GM12874 (cell line): ENCODE measurements at regions not wholly inside any gene's neighbourhood (a gene's known extent, or its start where the extent isn't known, plus 50 kb on each side); places are given as distances from the start of the nearest gene placed in this dataset.

Source experiments
- TF ChIP-seq, protein P1 (sequence below): IDR thresholded peaks from 2 replicates; pipeline ENCODE4 v1.5.1; 2011; ENCODE audit warnings: low read depth, mild to moderate bottlenecking, control low read depth, low read length, moderate library complexity; ENCODE audit not compliant: insufficient read depth

DNA sequence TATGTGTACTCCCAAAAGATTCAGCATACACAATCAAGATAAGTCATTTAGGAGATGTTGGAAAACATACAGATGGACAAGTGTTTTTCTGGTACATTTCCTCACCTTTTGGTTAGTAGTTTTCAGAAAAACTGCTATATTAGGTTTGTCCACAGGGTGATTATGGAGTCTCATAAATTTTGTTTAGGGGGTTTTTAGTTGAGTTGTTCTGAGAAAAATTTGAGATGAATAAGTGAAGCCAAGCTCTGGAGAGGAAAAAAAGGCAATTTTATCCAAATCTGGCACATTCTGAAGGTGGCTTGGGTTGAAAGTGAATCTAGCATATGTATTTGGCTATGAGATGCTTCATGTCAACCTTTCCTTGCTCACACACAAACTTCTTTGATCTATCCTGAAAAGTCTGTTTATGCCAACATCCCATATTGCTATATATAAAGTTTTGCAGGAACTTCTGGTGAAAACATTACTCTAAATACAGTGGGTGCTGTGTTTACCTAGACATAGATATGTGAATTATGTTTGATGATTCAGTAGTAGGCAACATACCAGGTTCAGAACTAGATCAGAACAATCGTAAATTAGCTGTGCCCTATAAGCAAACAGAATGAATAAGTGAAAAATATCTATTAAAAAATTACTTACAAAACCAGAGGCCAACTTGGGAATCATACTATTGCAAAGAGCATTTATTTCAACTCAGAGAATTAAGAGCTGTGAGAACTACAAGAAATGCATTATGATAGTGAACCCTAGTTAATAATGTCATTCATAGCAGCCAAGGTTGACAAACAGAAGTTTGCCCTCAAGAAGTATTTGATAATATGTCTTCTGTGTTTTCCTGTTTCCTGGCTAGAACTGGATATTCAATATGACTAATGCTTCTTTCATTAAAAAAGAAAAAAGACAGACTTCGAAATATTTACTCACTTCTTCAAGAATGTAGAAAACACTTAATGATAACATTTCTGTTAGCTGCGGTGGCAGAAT, 552.0 kb downstream of the IRS1 start:
- TF ChIP-seq, protein P1, sequence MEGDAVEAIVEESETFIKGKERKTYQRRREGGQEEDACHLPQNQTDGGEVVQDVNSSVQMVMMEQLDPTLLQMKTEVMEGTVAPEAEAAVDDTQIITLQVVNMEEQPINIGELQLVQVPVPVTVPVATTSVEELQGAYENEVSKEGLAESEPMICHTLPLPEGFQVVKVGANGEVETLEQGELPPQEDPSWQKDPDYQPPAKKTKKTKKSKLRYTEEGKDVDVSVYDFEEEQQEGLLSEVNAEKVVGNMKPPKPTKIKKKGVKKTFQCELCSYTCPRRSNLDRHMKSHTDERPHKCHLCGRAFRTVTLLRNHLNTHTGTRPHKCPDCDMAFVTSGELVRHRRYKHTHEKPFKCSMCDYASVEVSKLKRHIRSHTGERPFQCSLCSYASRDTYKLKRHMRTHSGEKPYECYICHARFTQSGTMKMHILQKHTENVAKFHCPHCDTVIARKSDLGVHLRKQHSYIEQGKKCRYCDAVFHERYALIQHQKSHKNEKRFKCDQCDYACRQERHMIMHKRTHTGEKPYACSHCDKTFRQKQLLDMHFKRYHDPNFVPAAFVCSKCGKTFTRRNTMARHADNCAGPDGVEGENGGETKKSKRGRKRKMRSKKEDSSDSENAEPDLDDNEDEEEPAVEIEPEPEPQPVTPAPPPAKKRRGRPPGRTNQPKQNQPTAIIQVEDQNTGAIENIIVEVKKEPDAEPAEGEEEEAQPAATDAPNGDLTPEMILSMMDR, result no peak

DNA sequence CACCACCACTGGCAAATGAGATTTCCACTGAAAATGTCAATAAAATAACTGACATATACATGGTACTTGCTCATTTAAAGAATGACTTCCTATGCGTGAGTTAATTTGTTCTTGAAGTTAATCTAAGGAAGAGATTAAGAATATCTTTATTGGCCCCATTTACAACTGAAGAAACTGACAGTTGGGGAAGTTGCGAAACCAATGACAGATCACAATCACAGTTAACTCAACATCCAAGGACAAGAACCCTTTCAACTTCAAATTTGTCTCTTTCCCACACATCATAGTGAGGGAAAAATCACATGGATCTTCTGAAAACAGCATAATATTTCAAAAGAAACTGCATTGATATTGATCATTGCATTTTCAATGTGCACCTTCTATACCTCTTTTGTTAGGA, 565.4 kb downstream of the IRS1 start:
- TF ChIP-seq, protein P1, result no peak

DNA sequence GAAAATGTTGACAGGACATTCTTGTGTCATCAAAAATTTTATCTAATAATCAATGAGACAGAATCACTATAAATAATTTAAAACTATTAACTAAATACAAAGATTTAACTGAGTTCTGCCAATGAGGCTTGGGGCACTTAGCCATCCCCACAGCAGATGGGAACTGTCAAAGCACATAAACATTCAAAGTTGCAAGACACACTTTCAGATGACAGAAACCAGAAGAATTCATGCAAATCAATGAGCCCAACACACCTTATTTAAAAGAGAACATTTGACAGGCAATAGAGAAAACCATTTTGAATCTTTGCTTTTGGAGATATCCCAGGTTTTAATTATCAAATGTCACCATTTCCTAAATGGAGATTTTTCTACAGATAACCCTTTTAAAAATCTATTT, 566.2 kb downstream of the IRS1 start:
- TF ChIP-seq, protein P1, result no peak

DNA sequence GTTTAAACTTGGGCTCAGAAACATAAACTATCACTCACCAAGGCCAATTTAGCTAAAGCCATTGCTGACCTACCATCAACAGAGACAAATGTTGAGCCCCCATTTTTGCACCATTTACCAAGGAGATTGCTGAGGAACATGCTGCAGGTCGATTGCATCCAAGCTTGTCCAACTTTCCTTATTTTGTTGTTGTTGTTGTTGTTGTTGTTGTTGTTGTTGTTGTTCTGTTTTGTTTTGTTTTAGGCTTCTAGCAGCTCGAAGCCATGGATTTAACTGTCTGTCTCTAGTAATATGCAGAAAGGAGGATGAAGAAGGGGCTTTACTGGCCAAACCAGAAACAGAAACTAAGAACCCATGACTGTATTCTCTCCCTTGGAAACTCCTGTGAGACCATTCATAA, 571.5 kb downstream of the IRS1 start:
- TF ChIP-seq, protein P1, result no peak

DNA sequence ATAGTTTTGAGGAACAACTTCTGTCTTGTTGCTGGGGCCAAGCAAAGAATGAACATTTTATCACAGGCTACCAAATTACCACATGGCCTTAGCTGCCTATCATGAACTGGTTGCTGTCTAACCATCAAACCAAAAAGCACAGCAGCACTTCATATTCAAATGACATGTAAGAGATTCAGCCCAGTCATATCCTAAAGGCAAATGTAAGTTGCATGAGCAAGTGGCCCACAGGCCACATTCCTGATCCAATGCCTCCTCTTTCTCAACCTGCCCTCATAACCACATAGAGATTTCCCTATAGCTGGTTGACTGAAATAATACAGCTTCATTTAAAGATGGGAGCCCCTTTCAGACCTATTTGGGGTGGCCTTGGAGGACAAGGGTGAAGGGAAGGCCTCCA, 572.3 kb downstream of the IRS1 start:
- TF ChIP-seq, protein P1, result no peak

DNA sequence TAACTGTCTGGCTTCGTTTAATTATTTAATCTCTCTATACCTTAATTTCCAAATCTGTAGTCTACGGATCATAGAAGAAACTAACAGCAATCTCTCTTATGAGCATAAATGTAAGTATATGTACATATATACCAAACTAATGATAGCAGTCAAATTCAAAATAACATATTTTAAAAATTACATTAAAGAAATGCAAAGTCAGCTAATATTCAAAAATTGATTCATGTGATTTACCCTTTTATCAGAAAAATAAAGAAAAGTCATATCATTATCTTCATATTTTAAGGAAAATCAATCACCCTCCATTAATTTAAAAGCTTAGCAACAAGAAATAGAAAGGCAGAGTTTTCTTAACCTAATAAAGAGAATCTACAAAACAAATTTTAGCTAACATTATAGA, 575.9 kb downstream of the IRS1 start:
- TF ChIP-seq, protein P1, result no peak

DNA sequence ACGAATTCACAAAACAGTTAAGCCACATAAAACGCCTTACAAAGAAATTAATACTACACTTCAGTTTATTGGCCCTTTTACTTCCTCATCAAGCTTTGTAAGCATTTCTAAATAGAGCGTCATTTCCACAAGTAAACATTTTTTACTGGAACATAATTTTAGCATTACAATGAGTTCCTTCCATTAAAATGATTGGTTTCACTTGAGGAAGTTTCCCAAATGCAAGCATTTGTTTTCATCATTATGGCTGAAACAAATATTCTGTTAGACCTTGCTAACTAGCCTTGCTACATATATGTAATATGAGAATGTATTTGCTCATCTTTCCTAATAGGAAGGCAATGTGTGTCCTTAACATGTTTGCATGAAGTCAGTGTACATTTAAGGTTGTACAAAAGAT, 579.1 kb downstream of the IRS1 start:
- TF ChIP-seq, protein P1, result no peak
